Kidney capillary endothelial cell (primary cell): ENCODE measurements at regions not wholly inside any gene's neighbourhood (a gene's known extent, or its start where the extent isn't known, plus 50 kb on each side); places are given as distances from the start of the nearest gene placed in this dataset.
"Not testable (repeated sequence)": the region's sequence is repeated elsewhere in the genome, so short reads cannot be mapped to it uniquely, and the experiment has no call there.

Source experiments
- DNase-seq: peaks from one replicate; pipeline ENCODE4 v3.0.0-alpha.2; 2018; ENCODE audit warnings: low spot score

GRCh38 chr22:49392841-49393510 lies 434.7 kb downstream of the BRD1 start:
- DNase-seq = no peak

- DNase-seq = no peak
Observed at GRCh38 chr22:49392247-49392646, 435.4 kb downstream of the BRD1 start.

- DNase-seq = no peak
Observed at GRCh38 chr22:49391436-49391835, 436.2 kb downstream of the BRD1 start.

- no peak for DNase-seq
Observed at GRCh38 chr22:49390954-49391353, 436.7 kb downstream of the BRD1 start.

DNA sequence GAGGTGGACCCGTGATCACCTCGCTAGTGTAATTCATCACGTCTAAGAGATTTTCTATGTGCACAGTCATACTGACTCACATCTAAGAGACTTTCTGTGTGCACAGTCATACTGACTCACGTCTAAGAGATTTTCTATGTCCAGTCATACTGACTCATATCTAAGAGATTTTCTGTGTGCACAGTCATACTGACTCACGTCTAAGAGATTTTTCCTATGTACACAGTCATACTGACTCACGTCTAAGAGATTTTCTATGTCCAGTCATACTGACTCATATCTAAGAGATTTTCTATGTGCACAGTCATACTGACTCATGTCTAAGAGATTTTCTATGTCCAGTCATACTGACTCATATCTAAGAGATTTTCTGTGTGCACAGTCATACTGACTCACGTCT lies 443.8 kb downstream of the BRD1 start:
- DNase-seq = not testable (repeated sequence)

DNA sequence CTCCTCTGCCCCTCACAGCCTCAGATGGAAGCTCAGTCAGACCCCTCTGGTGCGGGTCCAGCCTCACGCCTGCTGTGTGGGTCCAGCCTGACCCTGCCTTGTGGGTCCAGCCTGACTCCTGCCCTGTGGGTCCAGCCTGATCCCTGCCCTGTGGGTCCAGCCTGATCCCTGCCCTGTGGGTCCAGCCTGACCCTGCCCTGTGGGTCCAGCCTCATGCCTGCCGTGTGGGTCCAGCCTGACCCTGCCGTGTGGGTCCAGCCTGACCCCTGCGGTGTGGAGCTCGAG lies 445.3 kb downstream of the BRD1 start:
- DNase-seq = no peak

GRCh38 chr22:49381595-49382450 lies 445.9 kb downstream of the BRD1 start:
- DNase-seq = no peak

DNA sequence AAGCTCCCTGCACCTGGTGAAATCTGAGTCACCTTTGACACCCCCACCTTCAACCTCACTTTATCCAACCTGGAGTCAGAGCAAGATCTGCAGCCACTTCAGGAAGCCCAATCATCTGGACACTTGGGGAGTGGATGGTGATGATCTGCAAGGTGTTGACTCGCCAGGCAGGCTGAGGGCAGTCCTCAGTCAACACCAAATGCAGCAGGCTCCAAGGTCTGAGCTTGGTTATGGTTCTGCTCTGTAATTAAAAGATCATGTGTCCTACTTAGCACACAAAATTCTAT lies 446.9 kb downstream of the BRD1 start:
- no peak for DNase-seq

DNA sequence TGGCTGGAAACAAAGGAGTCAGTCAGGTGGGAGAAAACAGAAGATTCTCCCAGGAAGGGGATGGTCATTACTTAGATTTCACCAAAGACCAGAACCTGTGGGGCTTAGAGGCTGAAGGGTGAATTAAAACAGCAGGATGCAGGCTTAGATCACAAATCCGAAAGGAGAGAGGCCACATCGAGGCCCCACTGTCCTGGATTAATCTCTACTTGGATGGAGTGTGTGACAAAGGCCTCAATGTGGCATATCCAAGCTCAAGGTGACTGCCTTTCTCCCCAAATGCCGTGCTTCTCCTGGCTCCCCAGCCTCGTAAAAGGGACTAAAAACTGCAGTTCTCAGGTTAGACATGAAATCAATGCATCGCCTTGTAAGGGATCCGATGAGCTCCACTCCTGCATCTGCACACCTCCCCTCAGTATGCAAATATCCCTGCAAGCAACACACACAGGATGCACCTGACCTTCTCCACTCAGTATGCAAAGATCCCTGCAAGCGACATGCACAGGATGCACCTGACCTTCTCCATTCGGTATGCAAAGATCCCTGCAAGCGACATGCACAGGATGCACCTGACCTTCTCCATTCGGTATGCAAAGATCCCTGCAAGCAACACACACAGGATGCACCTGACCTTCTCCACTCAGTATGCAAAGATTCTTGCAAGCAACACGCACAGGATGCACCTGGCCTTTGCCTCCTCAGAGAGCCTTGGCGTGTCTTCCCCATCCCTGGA lies 447.4 kb downstream of the BRD1 start:
- DNase-seq = no peak

- DNase-seq = no peak
Observed at GRCh38 chr22:49377306-49377705, 450.4 kb downstream of the BRD1 start.

- DNase-seq = no peak
Observed at GRCh38 chr22:49373801-49374226, 453.9 kb downstream of the BRD1 start.

DNA sequence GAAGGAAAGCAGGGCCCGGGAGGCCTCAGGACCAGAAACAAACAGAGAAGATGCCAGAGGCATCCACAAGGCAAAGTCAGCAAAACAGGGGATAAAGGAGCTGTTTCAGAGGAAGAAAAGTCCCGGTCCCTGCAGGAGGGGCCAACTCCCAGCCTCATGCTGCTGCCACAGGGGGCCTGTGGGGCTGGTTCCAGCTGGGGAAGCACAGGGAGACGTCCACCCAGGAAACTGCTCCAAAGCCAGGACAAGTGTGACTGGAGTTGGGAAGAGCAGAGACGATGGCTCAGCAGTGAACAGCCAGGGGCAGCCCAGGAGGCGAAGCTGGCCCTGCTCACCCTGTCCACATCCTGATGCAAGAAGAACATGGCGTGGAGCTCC lies 454.4 kb downstream of the BRD1 start:
- DNase-seq = no peak

DNA sequence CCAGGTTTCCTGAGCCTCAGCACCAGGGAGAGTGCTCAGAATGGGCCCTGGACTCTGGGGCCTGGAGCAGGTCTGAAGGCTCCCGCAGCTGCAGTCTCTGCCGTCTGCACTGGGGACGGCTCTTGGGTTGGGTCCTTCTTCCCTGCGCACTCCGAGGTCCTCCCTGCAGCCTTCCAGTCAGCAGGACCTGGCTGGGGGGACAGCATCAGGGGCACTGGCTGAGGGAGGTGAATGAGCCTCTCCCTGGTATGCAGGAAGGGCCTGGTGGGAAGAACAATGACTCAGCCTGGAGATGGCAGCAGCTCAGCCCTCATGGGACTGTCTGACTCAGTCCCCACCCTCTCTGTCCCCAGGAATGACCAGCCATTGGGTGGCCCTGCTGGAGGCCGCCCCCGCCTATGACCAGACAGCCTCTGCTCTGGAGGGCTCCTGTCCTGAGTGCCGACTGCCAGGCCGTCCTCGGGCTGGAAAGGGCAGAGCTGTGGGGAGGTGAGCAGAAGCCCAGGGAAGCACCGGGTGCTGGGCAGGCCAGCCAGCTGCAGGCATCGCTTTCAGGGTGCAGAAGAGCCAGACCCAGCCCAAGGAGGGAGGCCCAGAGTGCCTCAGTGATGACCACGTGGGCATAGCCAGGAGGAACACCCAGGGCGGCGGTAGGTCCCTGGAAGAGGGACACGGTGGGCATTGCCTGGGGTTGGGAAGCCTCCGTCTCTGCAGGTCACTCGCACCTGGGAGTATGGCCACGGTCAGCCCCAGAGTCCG lies 455.0 kb downstream of the BRD1 start:
- peak; percentile 57 for DNase-seq

- no peak for DNase-seq
Observed at GRCh38 chr22:49372111-49372529, 455.6 kb downstream of the BRD1 start.

- no peak for DNase-seq
Observed at GRCh38 chr22:49371325-49372110, 456.2 kb downstream of the BRD1 start.

GRCh38 chr22:49370627-49371301 lies 456.9 kb downstream of the BRD1 start:
- DNase-seq = no peak

DNA sequence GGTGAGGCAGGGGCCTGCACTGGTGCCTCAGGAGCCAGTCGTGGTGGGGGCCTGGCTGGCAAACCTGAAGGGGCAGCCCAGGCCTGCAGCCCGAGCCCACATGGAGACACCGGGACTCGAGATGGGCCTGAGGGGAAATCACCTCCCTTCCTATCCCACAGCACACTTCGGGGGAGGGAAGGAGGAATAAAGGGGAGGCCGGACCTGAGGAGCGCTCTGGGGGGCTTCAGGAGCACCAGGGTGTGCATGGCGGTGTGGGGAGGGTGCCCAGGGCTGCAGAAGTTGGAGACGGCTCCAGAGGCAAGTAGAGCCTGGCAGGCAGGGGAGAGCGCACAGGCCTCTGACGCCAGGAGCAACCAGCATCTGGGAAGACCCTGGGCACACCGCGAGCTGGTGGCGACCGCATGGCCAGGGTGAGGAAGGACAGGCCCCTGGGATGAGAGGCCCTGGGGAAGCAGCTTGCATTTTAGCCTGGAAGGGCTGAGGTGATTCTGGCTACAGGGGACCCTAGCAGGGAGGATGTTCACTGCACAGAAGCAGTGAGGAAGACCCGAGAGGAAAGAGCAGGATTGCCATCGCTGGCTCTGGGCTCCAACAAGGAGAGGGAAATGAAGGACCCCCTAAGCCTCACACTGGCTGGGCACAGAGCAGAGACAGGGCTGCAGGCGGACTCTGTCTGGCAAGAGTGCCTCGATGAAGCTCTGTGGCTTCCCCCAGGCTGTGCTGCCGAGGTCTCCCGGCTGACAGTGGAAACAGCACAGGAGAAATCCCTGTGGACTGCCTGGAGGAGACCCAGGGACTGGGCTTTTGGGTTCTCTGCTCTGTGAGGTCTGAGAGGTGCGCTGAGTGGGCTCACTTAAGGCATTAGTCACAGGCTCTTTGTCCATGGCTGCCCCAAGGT lies 457.7 kb downstream of the BRD1 start:
- DNase-seq = no peak

DNA sequence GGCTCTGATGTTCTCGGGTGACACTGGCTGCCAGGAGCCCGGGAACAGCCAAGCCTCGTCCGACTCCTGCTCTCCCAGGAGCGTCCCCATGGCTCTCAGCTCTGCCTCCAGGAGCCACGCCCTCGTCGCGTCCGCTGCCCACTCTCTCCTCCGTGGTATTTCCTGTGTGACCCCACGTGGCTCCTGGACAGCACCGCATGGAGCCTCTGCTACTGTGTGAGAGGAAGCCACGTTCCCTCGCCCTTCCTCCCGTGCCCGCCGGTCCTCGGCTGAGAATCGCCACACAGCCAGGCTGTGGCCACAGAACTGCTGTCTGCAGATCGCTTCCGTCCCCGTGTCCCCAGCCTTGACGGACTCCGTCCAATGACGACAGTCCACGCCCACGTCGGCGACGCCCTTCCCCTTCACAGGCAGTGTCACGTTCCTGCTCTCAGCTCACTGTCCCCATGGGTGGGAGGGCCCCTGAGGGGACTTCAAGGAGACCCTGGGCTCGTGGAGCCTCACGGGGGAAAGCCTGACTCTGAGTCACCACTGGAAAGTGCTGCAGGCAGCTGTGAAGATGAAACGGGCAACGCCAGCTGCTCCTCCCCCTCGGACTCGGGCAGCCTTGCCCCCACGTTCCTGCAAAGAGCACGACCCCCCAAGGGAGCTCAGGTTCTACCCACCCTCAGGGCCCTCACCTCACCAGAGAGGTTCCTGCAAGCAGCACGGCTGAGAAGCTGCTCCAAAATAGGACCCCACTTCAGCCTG lies 458.5 kb downstream of the BRD1 start:
- peak; percentile 28 for DNase-seq

DNA sequence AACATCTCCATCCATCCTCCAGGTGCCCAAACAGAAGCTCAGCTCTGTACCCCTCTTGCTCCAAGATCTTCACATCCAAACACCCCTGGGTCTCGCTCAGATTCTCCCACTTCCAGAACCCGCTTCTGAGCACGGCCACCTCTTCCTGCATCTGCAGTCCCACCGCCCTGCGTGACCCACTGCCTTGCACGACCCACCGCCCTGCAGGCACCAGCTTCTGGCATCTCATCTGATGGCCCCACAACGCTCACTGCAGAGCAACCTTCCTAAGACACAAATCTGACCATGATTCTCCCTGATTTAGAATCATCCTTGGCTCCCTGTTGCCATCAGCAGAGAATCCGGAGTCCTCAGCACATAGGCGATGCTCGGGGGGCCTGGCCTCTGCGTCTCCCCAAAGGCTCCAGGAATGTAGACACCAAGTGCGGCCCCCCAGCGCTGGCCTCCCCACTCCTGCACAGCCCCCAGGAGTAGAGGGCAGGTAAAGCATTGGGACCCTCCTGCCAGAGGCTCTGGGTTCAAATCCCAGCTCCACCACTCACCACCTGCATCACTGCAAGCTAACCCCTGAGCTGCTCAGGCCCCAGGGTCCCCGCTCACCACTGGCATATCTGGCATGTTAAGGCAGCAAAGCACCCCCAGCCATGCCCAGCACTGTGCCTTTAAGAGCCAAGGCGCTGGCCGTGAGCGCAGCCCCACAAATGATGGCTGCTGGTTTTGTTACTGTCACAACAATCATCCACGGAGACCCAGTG lies 459.3 kb downstream of the BRD1 start:
- no peak for DNase-seq
